GM19438 (cell line): ENCODE measurements at regions not wholly inside any gene's neighbourhood (a gene's known extent, or its start where the extent isn't known, plus 50 kb on each side); places are given as distances from the start of the nearest gene placed in this dataset.
"Not testable (repeated sequence)": the region's sequence is repeated elsewhere in the genome, so short reads cannot be mapped to it uniquely, and the experiment has no call there.

Source experiments
- ATAC-seq: cut with Tn5 transposase; IDR thresholded peaks from one replicate; pipeline ENCODE4 v1.9.1; 2021; ENCODE audit warnings: low read depth; ENCODE audit not compliant: unreplicated experiment

DNA sequence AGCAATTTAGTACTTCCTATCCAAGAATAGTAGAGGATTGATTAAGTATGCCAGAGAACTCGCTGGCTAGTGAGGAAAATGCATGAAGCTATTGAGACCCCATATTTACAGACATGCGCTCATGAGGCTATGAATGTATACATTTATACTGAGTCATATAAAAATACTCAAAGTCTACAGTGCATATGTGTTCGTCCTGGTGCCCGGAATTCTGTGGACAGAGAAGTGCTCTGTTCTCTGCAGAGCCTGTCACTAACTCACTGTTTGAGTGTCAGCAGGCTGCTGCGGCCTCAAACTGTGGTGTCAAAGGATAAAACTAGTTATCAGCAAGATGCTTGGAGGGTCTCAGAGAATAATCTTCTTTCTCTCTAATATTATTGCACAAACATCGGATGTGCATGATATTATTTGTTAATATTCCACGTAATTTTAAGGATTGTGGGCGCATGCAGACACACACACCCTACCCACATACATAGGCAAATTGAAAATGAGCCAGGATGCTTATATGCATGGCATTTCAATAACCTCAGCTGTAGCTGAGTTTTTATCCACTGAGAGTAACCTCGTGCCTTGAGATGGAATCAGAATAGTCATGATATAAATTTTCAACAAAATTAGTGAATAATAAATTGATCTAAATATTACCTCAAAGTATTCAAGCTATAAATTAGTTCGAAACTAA, 50.0 kb upstream of the TSC22D2 start:
- no peak for ATAC-seq

DNA sequence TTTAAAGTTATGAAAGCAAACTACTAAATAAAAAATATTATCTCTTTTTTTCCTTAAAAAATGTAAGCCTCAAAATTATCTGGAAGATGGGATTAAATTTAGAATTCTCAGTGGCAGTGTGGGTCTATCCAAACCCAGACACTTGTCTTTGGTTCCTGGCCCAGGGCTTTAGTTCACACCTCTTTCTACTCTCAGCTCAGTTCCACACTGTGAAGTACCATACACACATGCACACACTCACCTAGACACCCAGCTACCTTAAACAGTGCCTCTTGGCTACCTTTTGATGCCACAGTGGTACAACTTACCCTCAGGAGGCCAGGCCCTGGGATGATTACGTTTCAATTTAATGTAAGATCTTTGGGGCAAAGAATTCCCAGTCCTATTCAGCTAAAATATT, 51.0 kb upstream of the TSC22D2 start:
- ATAC-seq: no peak

GRCh38 chr3:150355574-150355973, 52.5 kb upstream of the TSC22D2 start:
- no peak for ATAC-seq

GRCh38 chr3:150352931-150353330, 55.2 kb upstream of the TSC22D2 start:
- ATAC-seq: no peak

DNA sequence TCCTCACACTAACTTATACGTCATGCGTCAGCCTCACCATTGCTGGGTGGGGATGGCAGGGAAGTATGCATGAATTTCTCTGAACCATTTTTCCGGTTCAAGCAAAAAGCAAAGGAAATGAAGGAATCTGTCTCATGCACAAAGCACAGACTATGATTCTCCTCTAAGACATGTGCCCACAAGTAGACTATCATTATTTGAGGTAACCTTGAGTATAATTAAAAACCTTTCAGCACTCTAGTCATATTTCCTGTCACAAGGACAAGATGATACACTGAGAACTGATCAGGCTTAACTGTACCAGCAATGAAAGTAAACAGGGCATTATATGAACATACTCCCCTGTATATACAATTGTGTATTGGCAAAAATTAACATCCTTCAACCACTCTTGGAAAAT, 56.7 kb upstream of the TSC22D2 start:
- ATAC-seq: no peak

- no peak for ATAC-seq
Observed at GRCh38 chr3:150349314-150350097, 58.6 kb upstream of the TSC22D2 start.

DNA sequence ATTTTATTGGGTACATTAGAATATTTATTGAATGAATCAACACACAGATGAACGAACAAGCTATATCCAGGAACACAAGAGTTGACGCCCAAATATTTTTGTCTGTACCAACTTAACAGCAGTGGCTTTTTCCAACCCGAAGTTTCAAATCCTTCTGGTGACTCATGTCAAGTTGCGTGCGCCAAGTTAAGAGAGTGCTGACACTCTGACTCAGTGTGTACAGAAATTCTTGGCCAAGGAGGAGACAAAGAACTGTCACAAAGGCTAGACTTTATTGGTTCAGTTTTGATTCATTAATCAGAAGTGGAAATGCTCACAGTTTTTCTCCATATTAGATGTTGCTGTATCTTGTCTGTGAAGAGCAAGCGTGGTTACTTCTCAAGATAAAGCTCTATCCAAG, 59.6 kb upstream of the TSC22D2 start:
- no peak for ATAC-seq

- no peak for ATAC-seq
Observed at GRCh38 chr3:150346981-150347863, 60.9 kb upstream of the TSC22D2 start.

DNA sequence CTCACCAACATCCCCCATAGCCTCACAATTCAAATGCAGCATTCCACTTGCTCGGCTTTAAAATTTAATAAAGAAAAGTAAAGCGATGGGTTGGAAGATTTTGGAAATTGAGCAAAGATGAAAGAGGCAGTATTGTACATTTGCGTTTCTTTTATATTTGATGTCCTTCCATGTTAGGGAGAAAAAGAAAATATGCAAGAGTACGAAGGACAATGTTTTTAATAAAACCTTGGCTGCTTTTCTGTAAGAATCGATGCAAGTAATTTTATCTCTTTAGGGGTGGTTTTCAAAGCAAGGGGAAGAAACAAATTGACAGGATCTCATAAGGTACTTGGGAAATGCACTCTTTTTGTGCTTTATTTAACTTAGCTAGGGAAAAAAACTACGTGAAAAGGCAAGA, 61.8 kb upstream of the TSC22D2 start:
- no peak for ATAC-seq

GRCh38 chr3:150345021-150345538, 63.0 kb upstream of the TSC22D2 start:
- no peak for ATAC-seq

- no peak for ATAC-seq
Observed at GRCh38 chr3:150344079-150344759, 63.9 kb upstream of the TSC22D2 start.

GRCh38 chr3:150342896-150343467, 65.1 kb upstream of the TSC22D2 start:
- ATAC-seq: no peak

DNA sequence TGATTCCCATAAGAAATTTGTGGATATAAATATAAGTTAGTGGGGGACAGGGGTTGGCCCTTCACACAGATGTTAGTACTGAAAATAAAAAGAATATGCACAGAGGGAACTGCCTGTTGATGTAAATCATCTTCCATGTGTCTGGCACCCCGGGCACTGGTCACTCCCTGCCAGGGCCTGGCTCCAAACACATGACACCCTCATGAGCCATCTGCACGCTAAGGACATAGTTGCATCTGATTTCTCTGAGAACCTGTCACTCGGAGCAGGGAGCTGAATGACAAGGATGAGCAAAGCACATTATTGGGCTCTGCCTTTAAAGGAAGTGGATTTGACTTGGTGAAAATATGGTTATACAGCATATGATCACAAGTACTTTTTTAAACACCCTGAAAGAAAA, 66.2 kb upstream of the TSC22D2 start:
- ATAC-seq: no peak

DNA sequence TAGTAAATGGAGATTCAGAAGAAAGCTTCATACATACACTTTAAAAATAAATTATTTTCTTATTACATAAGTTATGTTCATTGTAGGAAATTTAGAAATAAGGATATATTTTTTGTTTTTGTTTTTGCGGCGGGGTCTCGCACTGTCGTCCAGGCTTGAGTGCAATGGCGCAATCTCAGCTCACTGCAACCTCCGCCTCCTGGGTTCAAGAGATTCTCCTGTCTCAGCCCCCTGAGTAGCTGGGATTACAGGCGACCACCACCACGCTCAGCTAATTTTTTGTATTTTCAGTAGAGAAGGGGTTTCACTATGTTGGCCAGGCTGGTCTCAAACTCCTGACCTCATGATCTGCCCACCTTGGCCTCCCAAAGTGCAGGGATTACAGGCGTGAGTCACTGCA, 71.7 kb upstream of the TSC22D2 start:
- not testable (repeated sequence) for ATAC-seq

- no peak for ATAC-seq
Observed at GRCh38 chr3:150335631-150336030, 72.5 kb upstream of the TSC22D2 start.

DNA sequence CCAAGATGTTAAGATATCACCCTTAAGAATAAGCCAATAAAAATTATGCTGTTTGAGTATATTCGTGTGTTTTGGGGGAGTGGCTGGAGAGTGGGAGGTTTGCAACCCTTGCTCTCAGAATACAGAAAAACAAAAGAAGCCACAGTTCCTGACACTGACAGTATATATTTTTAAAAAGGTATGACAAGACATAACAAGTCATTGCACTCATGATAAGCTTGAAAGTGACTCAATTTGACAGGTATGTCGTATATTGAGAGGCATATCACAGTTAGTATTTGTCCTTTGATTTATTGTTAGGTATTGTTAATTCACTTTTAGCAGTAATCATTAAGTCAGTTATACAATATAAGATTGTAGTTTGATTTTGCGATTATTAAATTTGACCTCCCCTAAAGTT, 73.1 kb upstream of the TSC22D2 start:
- no peak for ATAC-seq

DNA sequence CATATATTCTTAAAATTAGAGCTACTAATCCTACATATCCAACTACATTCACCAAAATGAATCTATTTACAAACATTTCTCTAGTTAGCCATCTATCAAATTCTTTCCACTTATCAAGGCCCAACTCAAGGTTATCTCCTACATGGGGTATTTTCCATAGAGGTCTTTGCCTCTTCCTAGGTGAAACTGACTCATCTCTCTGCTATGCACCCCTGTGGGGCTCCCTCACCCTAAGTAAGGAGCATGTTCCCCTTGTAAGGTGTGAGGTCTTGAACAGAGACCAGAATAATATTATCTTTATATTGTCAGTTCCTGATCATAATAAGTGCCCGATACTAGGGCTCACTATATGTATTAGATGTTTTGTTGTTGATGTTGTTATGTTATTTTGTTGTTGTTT, 74.6 kb upstream of the TSC22D2 start:
- no peak for ATAC-seq

DNA sequence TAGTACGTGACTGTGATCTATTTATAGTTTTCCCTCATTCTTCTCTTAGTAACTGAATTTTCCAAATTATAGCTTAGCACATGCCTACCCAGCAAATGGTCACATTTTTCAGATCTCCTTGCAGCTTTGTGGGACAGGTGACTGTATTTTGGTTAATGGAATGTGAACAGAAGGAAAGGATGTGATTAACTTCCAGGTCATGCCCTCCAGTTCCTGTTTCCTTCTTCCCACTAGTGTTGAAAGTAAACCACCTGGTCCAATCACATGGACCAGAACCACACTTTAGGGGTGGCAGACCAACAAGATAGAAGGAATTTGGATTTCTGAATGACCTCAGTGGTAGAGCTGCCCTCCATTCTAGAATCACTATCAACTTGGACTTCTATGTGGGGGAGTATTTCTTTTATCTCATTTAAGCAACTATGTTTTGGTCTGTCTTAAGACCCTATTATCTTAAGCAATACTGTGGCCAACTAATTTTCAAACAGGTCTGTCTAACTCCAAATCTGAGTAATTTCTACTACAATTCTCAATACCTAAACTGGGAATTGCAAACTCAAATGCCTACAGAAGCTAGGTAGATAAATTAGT, 76.0 kb upstream of the TSC22D2 start:
- no peak for ATAC-seq

DNA sequence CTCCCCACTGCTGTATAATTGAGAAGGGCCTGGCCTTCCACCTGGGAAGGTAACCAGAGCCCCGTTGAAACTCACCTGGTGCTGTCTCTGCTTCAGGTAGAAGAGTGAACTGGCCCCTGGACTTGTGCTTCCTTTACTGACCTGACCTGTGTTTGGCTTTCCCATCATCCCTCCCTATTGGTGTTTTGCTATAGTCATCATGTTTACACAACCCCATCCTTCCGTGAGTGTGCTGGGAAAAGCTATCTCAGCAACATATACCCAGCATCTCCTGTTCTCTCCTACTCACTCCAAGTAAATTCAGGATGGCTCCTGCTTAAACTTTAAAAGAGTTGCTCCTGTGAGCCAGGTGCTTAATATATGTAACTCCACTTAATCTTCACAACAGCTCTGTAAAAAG, 77.2 kb upstream of the TSC22D2 start:
- ATAC-seq: no peak

DNA sequence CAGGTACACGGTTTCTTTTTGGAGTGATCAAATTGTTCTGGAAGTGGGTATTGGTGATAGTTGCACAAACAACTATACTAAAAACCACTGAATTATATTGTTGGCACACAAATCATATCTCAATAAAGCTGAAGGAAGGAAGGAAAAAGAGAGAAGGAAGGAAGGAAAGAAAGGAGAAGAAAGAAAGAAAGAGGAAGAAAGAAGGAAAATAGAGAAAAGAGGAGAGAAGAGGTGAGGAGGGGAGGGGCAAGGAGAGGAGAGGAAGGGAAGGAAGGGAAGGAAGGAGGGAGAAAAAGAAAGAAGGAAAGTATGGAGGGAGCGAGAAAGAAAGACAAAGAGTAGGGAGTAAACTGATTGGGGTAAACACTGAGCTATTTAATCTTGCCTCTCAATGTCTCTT, 77.9 kb upstream of the TSC22D2 start:
- ATAC-seq: no peak
